ENCODE measurements at regions not wholly inside any gene's neighbourhood (a gene's known extent, or its start where the extent isn't known, plus 50 kb on each side); places are given as distances from the start of the nearest gene placed in this dataset.

DNA sequence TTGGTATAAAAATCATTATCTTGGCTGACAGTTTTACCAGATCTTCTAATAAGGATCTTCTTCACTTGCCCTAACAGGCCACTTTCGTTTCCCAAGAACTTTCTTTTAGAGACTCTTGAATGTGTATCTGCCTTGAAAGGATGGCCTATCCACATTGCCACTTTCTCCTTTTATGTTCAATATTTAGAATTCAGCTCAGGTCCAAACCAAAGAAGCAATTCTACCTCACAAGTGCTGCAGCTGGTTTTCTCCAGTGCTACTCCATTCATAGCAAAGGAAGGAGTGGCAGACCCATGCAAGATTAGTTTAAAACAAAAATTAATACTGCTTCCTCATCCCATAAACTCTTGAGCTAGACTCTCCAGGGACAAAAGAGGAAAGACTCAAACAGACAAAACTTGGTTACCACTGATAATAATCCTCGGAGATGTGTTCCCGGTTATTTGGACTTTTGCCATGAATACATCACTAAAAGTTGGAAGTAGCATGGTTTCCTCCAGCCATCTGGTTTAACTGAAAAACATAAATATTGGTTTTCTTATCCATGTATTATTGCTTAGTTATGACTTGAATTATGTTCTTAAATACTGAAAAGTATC is 401.8 kb downstream of the PABPC4L start:
- no peak for DNase-seq (ENCODE audit: low read depth)
- H3K4me3 ChIP-seq (ENCODE audit: low read depth, low read length): no peak overlapping the region
- TF ChIP-seq CTCF (IDR thresholded peaks at IDR 0.05; ENCODE audit: insufficient read depth, low read depth, low read length, missing control alignments): no peak

- no peak for DNase-seq (ENCODE audit: low read depth)
- no peak for TF ChIP-seq CTCF (IDR thresholded peaks at IDR 0.05; ENCODE audit: insufficient read depth, low read depth, low read length, missing control alignments)
- no peak overlapping the region for H3K4me3 ChIP-seq (ENCODE audit: low read depth, low read length)
These were observed 423.9 kb downstream of the PABPC4L start for GRCh38 chr4:133777661-133778060.

DNA sequence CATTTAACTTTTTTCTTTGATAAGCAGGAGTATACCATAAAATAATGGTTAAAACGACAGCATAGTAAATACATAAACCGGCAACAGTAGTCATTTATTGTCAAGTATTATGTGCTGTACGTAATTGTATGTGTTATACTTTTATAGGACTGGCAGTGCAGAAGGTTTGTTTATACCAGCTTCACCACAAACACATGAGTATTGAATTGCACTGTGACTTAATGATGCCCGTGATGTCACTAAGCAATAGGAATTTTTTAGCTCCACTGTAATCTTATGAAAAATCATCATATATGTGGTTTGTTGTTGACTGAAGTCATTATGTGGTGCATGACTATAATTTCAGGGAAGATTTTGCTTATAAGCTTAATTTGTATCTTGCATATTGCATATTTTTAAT is 424.6 kb downstream of the PABPC4L start:
- no peak for TF ChIP-seq CTCF (IDR thresholded peaks at IDR 0.05; ENCODE audit: insufficient read depth, low read depth, low read length, missing control alignments)
- no peak for DNase-seq (ENCODE audit: low read depth)
- H3K4me3 ChIP-seq (ENCODE audit: low read depth, low read length): no peak overlapping the region

GRCh38 chr4:133776503-133776902 is 425.1 kb downstream of the PABPC4L start:
- no peak for DNase-seq (ENCODE audit: low read depth)
- TF ChIP-seq CTCF (IDR thresholded peaks at IDR 0.05; ENCODE audit: insufficient read depth, low read depth, low read length, missing control alignments): no peak
- no peak overlapping the region for H3K4me3 ChIP-seq (ENCODE audit: low read depth, low read length)

DNA sequence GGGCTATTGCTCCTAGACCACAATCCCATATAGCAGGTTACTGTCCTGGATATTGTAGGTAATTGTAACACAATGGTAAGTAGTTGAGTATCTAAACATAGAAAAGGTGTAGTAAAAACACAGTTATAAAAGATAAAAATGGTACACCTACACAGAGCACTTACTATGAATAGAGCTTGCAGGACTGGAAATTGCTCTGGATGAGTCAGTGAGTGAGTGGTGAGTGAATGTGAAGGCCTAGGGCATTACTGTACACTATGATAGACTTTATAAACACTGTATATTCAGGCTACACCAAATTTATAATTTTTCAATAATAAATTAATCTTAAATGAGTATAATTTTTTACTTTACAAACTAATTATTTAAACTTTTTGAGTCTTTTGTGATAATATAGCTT is 425.7 kb downstream of the PABPC4L start:
- no peak for TF ChIP-seq CTCF (IDR thresholded peaks at IDR 0.05; ENCODE audit: insufficient read depth, low read depth, low read length, missing control alignments)
- H3K4me3 ChIP-seq (ENCODE audit: low read depth, low read length): no peak overlapping the region
- DNase-seq (ENCODE audit: low read depth): no peak

DNA sequence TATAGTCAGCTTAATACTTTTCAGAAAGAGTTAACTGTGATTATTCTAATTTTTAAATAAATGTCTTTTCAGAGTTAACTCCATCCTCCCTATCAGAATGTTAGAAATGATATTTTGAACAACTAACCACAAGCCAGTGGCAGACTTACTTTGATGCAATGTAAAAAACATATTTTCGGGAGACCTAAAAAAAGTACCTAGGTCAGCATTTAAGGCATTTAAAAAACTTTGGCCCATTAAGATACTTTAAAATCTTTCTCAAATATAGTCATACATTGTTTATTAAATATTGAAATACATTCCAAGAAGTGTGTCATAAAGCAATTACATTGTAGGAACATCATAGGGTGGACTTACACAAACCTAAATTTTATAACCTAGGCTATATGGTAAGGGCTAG is 426.1 kb downstream of the PABPC4L start:
- no peak overlapping the region for H3K4me3 ChIP-seq (ENCODE audit: low read depth, low read length)
- no peak for DNase-seq (ENCODE audit: low read depth)
- TF ChIP-seq CTCF (IDR thresholded peaks at IDR 0.05; ENCODE audit: insufficient read depth, low read depth, low read length, missing control alignments): no peak

DNA sequence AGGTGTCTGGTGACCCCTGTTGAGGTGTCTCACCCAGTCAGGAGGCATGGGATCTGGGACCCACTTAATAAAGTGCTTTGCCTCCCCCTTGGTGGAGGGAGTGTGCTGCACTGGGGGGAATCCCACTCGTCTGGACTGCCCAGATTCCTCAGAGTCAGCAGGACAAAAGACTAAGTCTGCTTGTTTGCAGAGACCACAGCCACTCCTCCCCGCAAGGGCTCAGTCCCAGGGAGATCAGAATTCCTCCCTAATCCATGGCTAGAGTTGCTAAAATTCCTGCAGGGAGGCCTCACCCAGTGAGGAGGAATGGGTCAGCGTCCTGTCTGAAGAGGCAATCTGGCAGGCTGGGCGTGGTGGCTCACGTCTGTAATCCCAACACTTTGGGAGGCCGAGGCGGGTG is 442.2 kb downstream of the PABPC4L start:
- no peak for DNase-seq (ENCODE audit: low read depth)
- TF ChIP-seq CTCF (IDR thresholded peaks at IDR 0.05; ENCODE audit: insufficient read depth, low read depth, low read length, missing control alignments): no peak
- H3K4me3 ChIP-seq (ENCODE audit: low read depth, low read length): no peak overlapping the region

All from GM12865 (cell line).